HG03571 (cell line): ENCODE measurements at regions not wholly inside any gene's neighbourhood (a gene's known extent, or its start where the extent isn't known, plus 50 kb on each side); places are given as distances from the start of the nearest gene placed in this dataset.
"Not testable (repeated sequence)": the region's sequence is repeated elsewhere in the genome, so short reads cannot be mapped to it uniquely, and the experiment has no call there.

Experiments
- ATAC-seq: cut with Tn5 transposase; IDR thresholded peaks from one replicate; pipeline ENCODE4 v1.9.1; 2021; ENCODE audit not compliant: unreplicated experiment

DNA sequence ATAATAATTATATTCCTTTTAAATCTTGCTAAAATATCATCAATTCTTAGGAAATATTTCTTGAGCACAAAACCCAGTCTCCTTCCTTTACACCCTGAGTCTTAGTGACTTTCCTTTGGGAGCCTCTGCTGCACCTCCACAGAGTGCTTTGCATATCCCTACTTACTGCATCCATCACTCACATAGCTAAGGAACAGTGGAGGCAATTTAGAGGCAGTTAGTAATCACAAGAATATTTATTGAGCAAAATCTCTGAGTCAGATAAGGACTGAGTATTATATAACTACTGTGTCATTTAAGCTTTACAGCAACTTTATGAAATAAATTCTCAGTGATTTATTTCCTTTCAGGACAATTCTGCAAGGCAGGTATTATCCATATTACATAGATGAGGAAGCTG, 327.7 kb downstream of the TMX3 start:
- no peak for ATAC-seq

DNA sequence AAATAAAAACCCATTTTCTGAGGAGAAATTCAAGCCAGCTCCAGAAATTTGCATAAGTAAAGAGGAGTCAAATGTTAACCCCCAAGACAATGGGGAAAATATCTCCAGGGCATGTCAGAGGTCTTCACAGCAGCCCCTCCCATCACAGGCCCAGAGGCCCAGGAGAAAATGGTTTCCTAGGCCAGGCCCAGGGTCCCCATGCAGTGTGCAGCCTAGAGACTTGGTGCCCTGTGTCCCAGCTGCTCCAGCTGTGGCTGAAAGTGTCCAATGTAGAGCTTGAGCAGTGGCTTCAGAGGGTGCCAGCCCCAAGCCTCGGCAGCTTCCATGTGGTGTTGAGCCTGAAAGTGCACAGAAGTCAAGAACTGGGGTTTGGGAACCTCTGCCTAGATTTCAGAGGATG, 330.9 kb downstream of the TMX3 start:
- ATAC-seq = not testable (repeated sequence)

DNA sequence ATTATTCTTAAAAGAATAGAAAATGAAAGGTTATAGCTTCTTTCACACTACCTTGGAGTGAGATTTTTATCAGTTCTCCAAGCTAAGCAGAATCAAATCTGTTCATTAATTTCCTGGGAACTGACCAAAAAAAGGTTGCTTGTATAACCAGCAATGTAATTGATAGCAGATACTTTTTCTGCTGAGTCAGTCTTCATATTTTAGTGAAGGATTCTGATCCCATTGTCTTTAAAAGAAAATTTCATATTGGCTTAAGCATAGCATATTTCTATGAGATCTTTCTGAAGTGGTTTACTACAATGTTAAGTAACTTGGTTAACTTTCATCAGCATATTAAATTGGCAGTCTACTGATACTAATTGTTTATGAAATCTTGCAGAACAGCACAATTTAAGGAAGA, 338.0 kb downstream of the TMX3 start:
- no peak for ATAC-seq

DNA sequence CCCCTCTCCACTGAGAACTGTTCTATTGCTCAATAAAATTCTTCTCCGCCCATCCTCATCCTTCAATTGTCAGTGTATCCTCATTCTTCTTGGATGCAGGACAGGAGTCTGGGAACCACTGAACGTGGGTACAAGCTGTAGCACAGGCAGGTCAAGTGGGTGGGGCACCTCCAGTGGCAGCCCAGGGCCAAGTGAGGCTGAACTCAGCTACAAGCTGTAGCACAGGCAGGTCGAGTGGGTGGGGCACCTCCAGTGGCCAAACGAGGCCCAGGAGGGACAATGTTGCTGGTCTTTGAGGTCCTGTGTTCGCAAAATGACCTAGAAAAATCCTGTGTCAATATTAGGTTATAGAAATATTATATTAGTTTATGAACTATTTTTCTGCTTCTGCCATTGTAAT, 352.0 kb downstream of the TMX3 start:
- no peak for ATAC-seq

DNA sequence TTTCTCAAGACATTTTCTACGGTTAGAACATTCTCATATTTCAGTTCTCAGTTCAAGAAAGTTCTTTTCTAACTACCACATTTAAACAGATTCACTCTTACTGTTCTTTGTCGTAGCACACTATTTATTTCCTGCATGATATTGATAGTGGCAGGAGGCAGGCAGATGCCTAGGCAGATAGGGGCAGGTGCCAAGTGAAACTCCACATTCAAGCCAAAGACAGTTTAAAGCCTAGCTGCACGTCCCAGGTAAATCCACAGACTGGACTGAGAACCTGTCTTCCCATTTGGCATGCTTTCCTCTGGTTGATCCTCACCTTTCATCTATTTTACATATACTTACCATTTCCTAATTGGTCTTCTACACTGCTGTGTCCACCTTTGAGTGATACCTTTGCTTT, 359.3 kb downstream of the TMX3 start:
- ATAC-seq = no peak

DNA sequence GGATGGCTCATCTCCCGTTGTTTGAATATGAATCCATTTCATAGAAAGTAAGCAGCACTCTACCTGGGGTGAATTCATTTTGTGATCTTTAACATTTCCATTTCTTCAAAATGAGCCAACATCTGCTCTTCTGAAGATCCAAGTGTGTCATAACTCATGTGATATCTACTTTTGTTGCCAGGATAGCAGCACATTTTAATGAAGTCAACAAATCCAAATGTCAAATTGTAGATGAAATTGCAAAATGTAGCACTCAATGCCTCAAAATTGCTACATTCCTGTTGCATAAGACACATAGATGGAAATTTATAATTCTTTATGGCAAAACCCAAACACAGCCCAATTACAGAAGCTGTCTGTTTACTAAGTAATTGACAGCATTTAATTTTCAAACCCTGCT, 360.7 kb downstream of the TMX3 start:
- ATAC-seq = no peak

DNA sequence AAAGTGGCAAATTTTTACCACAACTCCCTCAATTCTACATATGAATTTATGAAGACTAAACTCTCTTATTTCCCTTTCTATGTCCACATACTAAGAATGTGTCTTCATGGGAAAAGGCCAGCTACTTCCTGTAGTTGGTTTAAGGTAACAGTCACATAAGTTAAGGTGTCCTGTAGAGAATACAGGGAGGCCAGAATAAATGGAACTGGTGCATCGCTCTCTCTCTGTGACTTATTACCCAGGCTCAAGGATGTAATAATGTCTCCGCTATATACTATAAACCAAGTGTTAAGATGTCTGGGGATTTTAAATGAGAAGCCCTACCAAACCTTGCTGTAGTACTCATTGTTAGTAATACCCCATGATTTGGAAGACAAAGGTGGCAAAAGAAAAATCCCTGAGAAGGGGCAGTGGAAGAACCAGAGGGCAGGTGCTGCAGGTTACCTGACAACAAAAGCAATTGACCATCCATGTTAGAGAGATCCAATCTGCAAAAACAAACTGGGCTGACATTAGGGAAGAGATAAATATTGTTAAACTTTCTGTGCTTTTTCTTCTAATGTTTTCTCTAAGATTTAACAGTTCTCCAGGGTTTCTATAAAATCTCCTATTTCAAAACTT, 372.8 kb downstream of the TMX3 start:
- ATAC-seq = no peak

DNA sequence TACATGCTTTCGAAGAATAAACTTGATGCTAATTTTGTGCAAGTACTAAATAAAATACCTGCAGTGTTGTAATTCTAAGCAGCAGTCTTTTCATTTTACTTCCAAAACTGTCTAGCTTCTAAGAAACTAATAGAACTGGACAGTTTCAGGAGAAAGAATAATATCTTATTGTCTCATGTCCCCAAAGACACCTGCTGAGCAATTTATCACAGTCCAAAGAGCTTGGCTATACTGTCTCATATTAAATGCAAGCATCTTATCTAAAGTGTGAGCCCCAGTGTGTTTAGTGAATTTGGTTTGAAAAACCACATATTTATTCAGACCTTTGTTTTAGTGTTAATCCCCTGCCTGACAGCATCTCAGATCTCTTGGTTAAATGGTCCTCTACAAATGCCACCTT, 374.3 kb downstream of the TMX3 start:
- ATAC-seq = no peak

DNA sequence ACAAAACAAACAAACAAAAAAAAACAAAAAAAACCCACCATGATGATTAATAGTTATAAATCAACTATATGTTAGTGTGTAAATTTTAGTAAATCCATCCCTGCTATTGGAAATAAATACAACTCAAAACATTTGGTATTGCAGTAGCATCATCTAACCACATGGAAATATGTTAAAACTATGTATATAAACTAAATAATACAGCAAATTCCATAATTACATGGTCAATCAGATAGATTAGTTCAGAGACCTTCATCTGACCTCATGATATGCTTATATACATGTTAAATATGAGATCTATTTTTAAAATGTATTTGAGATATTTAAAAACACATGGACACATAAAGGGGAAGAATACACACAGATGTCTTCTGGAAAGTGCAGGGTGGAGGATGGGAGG, 384.2 kb downstream of the TMX3 start:
- no peak for ATAC-seq

DNA sequence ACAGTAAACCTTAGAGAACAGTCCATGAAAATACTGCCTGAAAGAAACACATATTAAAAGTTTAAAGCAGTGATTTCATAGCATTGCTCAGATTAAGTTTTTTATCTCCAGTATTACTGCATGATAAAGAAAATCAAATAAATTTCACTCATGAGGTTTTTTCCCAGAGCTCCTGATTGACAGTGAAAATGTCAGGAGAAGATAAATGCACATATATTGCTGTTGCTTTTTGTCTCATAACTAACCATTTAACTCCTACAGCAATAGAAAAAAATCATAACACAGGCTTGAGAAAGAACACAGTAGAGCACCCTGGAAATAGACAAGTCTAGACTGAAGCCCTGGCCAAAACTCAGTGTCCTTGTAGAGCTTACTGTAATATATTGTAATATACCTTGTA, 391.0 kb downstream of the TMX3 start:
- no peak for ATAC-seq

DNA sequence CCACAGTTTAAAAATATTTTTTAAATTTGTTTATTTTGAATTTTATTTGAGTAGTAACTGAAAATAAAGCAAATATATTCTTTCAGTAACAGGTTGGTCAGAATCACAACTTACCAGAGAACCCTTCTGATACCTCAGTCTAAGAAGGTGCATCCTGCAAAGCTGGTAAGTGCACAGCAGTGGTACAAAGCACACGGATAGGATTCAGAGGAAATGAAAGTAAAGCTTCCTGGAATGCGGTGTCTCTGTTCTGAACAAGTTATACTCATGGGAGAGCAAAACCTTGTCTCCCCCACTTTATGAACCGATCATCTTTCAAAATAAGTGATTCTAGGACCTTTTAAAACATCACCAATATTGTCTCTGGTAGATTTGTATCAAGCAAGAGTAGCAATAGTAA, 398.3 kb downstream of the TMX3 start:
- no peak for ATAC-seq

DNA sequence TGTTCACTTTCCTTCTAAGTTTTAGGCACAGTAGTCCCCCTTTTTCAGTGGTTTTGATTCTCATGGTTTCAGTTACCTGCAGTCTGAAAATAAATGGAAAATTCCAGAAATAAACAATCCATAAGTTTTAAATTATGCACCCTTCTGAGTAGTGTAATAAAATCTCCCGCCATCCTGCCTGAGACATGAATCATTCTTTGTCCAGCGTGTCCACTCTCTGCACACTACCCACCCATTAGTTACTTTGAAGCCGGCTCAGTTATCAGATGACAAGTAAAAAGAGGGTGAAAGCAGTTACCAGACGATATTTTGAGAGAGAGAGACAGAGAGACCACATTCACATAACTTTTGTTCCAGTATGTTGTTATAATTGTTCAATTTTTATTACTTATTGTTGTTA, 400.5 kb downstream of the TMX3 start:
- no peak for ATAC-seq

DNA sequence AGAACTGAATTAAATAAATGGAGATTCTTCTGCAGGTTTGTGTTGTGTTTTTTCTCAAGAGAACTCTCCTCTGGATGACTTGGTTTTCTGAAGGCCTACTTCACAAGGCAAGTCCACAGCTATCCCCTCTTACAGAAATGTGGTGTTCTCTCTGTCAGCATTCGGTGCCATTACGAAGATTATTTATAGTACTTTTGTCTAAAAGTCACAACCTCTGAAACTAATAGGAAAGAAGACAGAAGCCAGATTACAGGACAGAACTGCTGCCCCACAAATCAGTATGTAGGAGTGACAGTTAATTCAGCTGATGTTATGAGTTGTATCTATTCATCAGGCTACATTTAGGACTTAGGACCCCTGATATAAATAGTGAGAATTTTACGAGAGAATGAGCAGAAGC, 413.5 kb downstream of the TMX3 start:
- no peak for ATAC-seq

DNA sequence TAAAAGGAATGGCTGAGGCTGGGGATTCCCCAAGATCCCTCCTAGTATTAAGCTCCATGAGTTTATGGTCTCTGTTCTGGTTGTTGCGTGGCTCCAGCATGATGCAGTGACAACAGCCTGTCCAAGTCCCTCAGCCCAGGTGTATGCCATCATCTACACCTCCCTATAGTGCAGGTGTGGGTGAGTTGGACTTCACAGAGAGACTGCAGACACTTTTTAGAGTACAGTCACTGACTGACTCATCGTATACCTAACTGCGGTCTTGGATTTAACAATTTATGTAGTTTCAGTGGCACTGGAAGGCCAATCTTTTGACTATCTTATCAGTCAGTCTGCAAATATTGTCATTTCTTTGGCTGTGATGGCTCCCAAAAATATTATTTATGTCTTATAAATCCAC, 415.0 kb downstream of the TMX3 start:
- no peak for ATAC-seq

DNA sequence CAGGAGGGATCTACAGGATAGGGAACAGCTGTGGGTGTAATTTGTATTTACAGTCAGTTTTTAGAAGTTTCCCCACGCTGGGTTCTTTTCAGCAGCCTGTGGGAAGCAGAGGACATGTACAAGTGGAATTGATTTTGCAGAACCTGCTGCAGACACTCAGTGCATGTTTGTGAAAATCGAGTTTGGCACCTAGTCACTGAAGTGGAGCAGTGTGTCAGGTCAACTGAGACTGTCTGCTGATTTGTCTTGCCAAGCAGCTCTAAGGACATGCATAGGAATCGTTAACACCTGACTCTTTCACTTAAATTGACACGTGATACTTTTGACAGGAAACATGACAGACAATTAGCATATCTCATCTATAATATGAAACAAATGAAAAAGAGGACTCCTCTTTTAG, 416.6 kb downstream of the TMX3 start:
- ATAC-seq = no peak

DNA sequence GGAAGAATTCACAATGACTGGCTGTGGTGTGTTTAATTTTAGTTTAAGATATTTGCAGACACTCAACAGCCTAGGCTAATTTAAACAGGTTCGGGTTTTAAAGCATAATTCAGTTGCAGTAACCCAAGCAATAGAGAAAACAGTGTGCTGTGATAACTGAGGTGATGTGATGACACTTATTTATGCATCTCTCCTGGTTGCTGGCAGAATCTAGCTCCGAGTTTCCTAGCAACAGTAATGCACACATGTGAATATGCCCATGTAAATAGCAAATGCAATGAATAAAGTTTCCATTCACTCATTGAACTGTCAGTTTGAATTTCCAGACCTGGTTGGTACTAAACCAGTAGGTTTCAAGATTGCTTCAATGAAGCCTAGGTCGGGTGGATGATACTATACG, 426.5 kb downstream of the TMX3 start:
- no peak for ATAC-seq

DNA sequence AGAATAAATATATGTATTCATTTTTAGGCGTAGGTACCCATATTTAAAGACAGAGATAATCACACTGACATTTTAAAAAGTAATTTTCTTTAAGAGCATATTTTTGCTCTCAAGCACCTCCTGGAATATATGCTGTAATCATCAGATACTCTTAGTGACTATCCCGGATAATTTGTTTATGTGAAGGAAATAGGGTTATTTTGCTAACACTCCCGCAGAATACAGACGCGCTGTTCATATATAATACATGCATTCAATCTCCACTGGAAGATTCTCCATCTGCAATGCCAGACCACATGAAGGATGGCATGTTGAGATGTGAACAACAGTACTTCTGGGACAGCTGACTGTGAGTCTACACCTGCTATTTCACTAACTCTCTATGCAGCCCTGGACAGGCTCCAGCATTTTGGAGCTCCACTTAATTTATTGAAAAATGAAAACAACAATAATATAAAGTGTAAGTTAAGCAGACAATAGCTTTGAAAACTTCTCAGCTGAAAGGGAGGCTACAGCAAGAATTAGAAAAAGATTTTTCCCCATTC, 430.6 kb downstream of the TMX3 start:
- no peak for ATAC-seq

DNA sequence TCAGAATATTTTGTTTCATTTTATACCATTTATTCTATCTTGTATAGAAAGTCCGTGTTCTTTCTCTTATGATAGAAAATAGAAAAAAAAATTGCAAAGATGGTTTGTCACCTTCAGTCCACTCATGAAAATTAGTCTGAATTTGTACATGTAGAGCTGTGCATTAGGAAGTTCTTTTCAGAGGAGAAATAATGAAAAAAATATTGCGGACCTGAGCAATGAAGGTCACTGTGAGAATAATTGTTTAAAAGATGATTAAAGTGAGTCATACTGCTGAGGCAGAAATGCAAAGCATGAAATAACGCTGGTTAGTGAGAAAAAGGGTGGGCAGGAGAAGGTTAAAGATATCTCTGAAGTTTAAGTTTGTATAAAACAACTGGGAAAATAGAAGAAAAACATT, 431.1 kb downstream of the TMX3 start:
- no peak for ATAC-seq

DNA sequence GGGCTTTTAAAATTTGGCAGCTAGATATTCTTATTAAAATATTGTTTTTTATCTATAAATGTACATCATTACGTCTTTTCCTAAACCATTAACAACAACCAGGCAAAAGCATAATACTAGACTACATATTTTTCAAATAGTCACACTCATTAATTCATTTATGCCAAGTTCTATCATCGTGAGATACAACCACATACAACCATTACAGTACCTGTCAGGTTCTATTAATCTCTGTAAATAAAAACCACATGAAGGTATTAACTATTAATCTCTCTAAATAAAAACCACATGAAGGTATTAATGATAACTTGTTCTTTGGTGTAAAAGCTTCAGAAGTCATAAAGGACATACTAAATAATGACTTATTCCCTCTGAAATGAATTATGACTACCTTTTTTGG, 432.7 kb downstream of the TMX3 start:
- no peak for ATAC-seq

DNA sequence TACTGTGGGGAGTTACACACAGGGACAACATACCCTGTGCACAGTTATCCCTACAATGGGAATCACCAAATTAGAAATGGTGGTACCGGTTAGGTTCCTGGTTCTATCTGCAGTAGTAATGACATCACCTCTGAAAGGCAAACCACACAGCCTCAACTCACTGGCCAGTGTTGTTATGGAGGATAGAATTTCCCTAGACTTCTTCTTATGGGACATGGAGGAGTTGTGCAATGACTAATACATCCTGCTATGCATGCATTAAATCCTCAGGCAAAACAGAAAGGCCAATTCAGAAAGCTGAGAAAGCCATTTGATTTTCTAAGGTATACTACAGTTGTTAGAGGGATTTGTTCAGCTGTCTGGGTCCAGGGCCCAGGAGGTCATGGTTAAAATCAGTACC, 439.3 kb downstream of the TMX3 start:
- no peak for ATAC-seq

DNA sequence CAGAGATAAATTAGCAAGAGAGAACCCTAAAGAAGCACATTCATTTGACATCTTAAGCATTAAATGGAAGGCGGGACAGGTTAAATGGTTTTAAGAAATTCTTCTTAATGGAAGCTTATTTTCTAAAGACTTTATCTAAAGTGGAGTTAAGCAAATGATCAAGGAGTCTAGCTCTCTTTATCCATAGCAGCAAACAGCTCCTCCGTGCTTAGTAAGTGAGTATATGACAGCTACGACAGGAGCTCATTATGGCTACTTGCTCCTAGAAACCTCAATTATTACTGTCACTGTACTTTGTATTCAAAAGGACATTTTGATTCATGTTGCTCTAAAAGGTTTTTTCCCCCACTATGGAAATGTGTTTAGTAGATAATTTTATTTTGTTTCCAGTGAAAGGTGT, 444.9 kb downstream of the TMX3 start:
- no peak for ATAC-seq

DNA sequence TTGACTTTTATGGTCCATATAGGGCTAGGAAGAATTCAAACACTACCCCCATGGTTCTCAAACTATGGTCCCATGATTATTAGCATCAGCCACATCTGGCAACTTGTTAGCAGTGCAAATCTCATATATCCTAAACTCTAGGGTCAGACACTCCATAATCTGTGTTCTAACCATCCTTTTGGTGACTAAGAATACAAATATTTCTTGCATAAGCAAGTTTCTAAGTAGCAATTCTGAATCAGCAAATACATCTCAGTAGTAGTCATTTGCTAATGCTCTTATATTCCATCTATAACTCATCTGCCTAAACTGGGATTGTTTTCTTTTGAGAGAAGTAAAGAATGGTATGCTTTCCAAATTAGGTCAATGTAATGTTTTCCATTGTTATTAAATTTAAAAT, 447.3 kb downstream of the TMX3 start:
- ATAC-seq = no peak

DNA sequence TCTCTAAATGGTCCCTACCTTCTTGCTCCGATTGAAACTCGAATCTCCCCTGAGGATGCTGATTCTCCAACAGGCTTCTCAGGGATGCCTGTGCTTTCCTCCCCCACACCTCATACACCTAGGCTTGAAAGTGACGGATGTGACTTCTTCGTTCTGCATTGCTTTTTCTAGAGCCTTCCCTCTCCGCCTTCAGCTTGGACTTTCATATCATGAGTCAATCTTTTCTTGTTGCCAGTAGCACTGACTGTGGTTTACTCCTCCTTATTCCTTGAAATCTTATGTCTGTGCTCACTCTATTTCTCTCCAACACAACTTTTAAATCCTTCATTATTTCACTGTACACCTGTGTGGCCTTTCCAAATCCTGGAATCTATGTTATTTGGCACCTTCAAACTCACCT, 451.4 kb downstream of the TMX3 start:
- ATAC-seq = no peak
